ENCODE measurements at regions not wholly inside any gene's neighbourhood (a gene's known extent, or its start where the extent isn't known, plus 50 kb on each side); places are given as distances from the start of the nearest gene placed in this dataset.
"Not testable (repeated sequence)": the region's sequence is repeated elsewhere in the genome, so short reads cannot be mapped to it uniquely, and the experiment has no call there.

GRCh38 chr3:72536206-72536877 is 311.9 kb downstream of the SHQ1 start:
- ATAC-seq (no peak), DNase-seq (no peak)

DNA sequence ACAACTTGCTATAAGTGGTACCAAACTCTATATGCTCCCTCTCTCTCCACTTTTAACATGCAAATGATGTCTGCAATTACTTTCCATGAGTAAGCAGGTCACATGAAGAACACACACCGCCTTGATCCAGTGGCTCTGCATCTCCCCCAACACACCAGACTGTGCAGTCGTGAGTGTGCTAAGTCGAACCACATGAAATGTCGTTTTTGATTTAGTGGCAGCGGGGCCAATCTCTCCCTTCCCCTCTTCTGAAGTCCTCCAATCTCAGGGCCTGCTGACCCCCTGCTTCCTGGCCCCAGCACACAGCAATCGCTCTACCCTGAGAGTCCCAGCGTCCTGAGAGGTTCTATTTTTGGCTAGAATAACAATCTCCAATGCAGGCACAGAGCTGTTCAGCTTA is 312.5 kb downstream of the SHQ1 start:
- no peak for ATAC-seq

DNA sequence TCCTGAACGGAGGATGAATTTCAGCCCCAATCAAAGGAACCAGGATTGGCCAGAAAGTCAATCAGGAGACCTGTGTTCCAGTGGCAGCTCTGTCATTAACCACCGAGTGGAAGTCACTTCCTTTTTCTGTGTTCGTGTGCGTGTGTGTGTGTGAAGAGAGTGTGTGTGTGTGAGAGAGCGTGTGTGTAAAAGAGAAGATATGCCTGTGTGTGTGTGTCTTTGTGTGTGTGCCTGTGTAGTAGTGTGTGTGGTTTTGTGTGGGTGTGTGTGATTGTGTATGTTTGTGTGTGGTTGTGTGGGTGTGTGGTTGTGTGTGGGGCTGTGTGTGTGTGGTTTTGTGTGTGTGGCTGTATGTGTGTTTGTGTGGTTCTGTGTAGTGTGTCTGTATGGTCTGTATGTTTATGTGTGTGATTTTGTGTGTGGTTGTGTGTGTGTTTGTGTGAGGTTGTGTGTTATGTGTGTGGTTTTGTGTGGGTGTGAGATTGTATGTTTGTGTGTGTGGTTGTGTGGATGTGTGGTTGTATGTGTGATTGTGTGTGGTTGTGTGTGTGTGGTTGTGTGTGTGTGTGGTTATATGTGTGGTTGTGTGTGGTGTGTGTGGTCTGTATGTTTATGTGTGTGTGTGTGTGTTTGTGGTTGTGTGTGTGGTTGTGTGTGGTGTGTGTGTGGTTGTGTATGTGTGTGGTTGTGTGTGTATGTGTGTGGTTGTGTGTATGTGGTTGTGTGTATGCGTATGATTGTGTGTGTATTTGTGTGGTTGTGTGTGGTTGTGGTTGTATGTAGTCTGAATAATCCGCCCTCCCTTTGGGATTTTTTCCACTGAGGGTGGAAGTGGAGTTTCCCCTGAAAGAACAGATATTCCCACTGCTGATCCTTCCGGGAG is 314.4 kb downstream of the SHQ1 start:
- ATAC-seq: no peak
- DNase-seq: no peak

More for the DNA sequence above, 312.5 kb downstream of the SHQ1 start:
- no peak for DNase-seq

DNA sequence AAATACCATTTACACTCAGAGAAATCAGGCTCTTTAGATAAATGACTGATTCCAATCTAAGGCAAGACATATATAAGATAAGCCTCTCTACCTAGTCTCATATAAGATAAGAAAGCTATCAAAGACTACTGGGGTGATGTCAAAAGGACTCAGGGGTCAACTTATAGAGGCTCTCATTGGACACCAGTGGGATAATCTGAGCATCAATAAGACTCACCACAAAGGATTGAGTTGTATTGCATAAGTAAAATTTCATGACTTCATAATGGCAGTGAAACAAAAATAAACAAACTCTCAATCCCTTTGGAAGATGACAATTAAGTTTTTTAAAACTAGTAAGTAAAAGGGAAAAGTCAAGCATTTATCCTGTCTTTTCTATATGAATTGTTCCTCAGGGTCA is 317.8 kb downstream of the SHQ1 start:
- ATAC-seq (no peak), DNase-seq (no peak)

DNA sequence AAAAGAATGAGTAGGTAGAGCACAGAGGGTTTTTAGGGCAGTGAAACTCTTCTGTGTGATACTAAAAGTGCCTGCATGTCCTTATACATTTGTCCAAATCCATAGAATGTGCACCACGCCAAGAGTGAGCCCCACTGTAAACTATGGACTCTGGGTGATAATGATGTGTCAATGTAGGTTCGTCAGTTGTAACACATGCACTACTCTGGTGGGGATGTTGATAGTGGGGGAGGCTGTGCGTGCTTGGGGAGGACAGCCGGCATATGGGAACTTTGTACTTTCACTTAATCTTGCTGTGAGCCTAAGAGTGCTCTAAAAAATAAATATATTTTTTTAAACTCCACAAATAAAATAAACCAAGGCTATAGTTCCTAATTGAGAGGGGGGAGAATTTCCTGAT is 319.2 kb downstream of the SHQ1 start:
- ATAC-seq: no peak
- DNase-seq: no peak

GRCh38 chr3:72523429-72524151 is 324.7 kb downstream of the SHQ1 start:
- peak; percentile 29 for ATAC-seq
- DNase-seq: no peak

- DNase-seq (peak; percentile 55), ATAC-seq (peak; percentile 97)
These were observed 327.4 kb downstream of the SHQ1 start for GRCh38 chr3:72520690-72521308.

GRCh38 chr3:72519946-72520604 is 328.2 kb downstream of the SHQ1 start:
- ATAC-seq (no peak), DNase-seq (no peak)

DNA sequence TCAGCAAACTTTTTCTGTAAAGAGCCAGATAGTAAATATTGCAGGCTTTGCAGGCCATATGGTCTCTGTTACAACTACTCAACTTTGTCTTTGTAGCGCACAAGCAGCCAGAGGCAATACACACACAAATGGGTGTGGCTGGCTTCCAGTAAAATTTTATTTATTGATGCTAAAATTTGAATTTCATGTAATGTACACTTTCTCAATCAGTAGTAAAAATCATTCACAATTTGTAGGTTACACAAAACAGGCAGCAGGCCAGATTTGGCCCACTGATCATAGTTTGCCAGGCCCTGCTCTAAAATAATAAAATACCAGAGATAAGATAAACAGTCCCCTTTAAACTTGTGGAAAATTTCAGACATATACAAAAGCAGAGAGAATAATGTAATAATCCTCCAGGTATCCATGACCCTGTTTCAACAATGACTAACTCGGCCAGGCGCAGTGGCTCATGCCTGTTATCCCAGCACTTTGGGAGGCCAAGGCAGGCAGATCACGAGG is 330.3 kb downstream of the SHQ1 start:
- no peak for DNase-seq
- no peak for ATAC-seq

DNA sequence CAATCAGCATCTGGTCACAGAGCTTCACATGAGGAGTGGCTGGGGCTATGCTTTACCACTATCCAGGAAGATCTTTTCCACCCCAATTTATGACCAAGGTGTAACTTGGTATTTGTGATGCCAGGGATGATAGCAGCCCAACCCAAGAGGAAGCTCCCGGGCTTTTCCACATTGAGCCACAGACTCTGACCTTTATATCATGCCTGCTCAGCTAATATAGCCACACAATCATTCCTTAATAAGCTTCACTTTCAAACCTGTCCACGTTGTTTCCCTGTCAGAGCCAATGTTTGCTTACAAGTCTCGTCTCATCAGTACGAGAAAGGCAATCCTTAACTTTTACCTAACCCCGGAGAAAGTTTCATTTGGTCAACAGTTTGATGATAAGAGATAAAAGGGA is 330.9 kb downstream of the SHQ1 start:
- no peak for DNase-seq

DNA sequence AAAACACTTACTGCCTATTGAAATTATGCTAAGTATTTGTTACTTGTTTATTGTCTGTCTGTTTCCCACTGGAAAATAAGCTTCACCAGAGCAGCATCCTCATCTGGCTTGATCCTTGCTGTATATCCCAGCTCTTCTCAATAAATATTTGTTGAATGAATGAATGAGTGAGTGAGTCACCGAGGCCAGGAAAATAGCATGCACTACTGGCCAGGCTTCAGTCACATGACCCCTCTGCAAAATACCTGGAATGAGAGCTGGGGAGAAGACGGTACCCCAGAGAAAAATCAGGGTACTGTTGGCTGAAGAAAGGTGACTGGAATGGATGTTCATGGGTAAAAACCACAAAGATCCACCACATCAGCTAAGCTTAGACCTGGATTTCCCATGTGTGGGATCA is 331.9 kb downstream of the SHQ1 start:
- no peak for ATAC-seq
- DNase-seq: no peak

More for the DNA sequence above, 330.9 kb downstream of the SHQ1 start:
- ATAC-seq: no peak

- no peak for DNase-seq
- no peak for ATAC-seq
These were observed 332.3 kb downstream of the SHQ1 start for GRCh38 chr3:72515941-72516340.

- DNase-seq: no peak
These were observed 333.0 kb downstream of the SHQ1 start for GRCh38 chr3:72515281-72515680.

GRCh38 chr3:72510247-72510646 is 338.0 kb downstream of the SHQ1 start:
- ATAC-seq (no peak), DNase-seq (no peak)

More at GRCh38 chr3:72515281-72515680, 333.0 kb downstream of the SHQ1 start:
- ATAC-seq: no peak

- DNase-seq (no peak), ATAC-seq (no peak)
These were observed 342.5 kb downstream of the SHQ1 start for GRCh38 chr3:72505539-72506405.

DNA sequence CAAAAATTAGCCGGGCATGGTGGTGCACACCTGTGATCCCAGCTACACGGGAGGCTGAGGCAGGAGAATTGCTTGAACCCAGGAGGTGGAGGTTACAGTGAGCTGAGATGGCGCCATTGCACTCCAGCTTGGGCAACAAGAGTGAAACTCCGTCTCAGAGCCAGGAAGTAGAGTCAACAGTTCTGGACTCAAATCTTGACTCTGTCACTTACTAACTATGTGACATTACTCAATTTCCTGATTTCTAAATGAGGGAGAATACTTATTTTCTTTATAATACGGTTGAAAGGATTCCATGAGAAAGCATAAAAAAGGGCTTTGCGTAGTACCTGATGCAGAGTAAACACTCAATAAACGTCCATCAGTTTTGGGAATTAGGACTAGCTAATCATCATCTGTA is 350.7 kb downstream of the SHQ1 start:
- DNase-seq, ATAC-seq: not testable (repeated sequence)

GRCh38 chr3:72496051-72496670 is 352.1 kb downstream of the SHQ1 start:
- no peak for DNase-seq
- ATAC-seq: no peak

GRCh38 chr3:72494626-72495025 is 353.6 kb downstream of the SHQ1 start:
- DNase-seq: no peak
- no peak for ATAC-seq

DNA sequence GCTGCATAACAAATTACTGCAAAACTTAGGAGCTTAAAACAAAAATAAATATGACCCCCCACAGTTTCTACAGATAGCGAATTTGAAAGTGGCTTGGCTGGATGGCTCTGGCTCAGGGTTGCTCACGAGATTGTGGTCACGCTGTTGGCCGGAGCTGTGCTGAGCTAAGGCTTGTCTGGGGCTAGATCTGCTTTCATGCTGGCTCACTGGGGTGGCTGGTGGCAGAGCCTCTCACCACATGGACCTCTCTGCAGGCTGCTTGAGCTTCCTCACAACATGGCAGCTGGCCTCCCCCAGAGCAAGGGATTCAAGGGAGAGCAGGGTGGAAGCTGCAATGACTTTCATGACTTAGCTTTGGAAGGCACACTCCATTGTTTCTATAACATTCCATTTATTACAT is 354.1 kb downstream of the SHQ1 start:
- ATAC-seq (no peak), DNase-seq (no peak)

DNA sequence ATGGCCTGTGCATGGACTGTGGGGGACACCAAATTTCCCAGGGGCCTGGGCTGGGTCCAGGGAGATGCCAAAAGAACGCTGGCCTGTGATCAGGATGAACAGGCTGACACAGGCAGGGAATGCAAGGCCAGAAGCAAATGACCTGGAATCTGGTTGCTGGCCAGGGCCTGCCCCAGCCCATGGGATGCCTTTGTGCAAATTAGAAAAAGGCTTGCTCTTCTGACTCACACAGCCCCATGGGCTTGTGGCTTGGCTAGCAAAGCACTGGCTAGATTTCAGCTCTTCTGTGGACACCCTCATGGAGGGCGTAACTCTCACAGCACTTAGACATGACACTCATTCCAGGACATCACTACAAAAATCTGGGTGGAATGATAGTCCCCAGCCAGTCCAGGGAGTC is 356.0 kb downstream of the SHQ1 start:
- ATAC-seq (no peak), DNase-seq (no peak)
